AG08396 (cell line): ENCODE measurements at regions not wholly inside any gene's neighbourhood (a gene's known extent, or its start where the extent isn't known, plus 50 kb on each side); places are given as distances from the start of the nearest gene placed in this dataset.

Experiments
- DNase-seq: peaks from one replicate; pipeline ENCODE4 v3.0.0; 2012; ENCODE audit warnings: low spot score, mixed read lengths

DNA sequence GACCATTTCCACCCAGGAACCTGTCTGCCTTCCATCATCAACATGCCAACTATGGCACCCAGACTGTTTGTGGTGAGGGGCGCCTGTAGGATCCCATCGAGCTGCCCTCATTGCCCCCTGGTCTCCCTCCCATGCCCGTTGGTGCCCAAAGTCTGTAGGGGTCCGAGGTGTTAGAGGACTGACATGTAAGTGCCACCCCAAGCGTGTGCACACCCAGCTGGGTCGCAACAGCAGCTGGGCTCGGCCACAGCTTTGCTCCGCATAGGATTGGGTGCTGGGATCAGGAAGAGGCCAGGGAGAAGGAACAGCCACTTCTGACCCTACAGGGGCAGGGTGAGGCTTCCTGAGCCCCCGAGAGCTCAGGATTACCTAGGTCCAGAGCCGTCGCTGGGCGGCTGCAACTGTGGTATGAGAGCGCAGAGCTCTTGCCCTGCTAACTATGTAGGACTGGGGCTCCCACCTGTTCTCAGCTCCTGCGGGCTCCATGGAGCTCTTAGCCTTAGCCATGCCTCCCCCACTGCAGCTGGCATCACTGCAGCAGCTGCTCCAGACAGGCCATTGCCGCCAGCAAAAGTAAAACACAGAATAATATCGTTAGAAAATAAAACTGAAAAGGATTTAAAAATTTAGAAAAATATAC lies 1160.3 kb downstream of the FSTL5 start:
- DNase-seq = no peak

DNA sequence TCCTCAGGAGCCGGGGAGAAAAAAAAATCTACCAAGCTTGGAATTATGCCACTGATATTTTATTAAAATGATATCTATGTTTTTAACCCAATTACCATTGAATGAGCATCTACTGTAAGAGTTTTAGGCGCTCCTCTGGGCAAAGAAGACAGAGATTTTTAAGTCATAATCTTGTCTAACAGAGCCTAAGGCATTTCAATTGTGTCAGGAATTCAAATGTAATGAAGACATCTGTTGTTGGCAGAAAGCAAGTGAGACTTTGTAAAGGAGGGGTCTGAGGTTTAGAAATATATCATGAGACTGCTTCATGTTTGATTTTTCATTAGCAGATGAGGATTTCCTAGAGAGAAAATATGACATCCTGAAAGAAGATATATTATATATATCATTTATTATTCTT lies 1158.1 kb downstream of the FSTL5 start:
- DNase-seq = no peak

DNA sequence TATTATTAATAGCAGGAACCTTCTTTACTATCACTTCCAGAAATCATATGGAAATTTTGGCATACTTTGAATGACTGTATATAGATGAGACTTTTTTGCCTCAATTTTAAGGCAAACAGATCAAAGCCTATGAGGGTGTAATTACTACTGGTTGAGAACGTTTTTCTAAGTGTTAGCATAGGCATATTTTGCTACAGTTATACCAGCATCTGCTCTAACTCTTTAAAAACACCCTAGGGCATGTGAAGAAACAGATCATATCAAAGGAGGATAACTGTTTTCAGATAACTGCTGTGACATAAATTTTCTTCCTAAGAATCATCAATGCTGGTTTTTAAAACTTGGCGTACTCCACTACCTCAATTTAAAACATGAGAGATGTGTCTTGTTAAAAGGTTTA lies 1155.3 kb downstream of the FSTL5 start:
- no peak for DNase-seq

DNA sequence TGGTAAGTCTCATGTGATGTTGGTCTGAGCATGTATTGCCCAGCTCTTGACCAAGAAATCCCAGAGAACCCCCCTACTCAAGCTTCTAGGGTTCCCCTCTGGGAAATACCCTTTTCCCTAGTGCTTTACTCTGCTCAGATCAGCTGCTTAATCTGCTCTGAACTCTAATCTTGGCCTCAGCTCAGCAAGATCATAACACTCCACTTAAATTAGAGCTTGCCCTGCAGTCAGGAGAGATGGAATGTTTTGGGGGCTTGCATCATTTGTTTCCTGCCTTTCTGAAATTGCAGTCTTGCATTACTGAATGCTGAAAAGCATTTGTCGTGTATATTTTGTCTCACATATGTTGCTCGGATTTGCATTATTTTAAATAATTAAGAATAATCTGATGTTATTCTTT lies 1153.6 kb downstream of the FSTL5 start:
- DNase-seq = no peak
